ENCODE measurements at regions not wholly inside any gene's neighbourhood (a gene's known extent, or its start where the extent isn't known, plus 50 kb on each side); places are given as distances from the start of the nearest gene placed in this dataset.

GRCh38 chr12:59839514-59839913 lies 243.7 kb downstream of the SLC16A7 start:
- peaks cover 14% of the 10 kb centered on the region for H3F3A ChIP-seq (ENCODE audit: low read depth)
- no peaks in the 10 kb centered on the region for H4K20me1 ChIP-seq (ENCODE audit: insufficient read depth, low read length, poor library complexity, severe bottlenecking)
- TF ChIP-seq EZH2phosphoT487 (IDR thresholded peaks at IDR 0.05; ENCODE audit: borderline replicate concordance), result 0 out of 2 replicates have a peak, but pooled peaks have one; percentile 20
- TF ChIP-seq CTCF (conservative IDR thresholded peaks at IDR 0.05; ENCODE audit: low read length), result no peak
- H3K9me3 ChIP-seq (ENCODE audit: insufficient read depth, low read depth, low read length), result no peaks in the 10 kb centered on the region
- H3K4me1 ChIP-seq (ENCODE audit: insufficient read depth, low read length, poor library complexity, severe bottlenecking), result peaks cover 25% of the 10 kb centered on the region
- no peaks in the 10 kb centered on the region for H3K27me3 ChIP-seq (ENCODE audit: insufficient read depth, low read length, poor library complexity, severe bottlenecking)
- H3K9ac ChIP-seq (ENCODE audit: low read depth, low read length, poor library complexity, severe bottlenecking), result peak overlapping the region; percentile 45
- peak overlapping the region; percentile 48 for H3K4me3 ChIP-seq (ENCODE audit: low read length, poor library complexity, severe bottlenecking)
- no peaks in the 10 kb centered on the region for H3K79me2 ChIP-seq (ENCODE audit: insufficient read depth, low read length)
- no peak overlapping the region for H2AFZ ChIP-seq (ENCODE audit: low read length)
- peak overlapping the region; percentile 58 for H3K4me2 ChIP-seq (ENCODE audit: low read depth, low read length, poor library complexity, severe bottlenecking)
- H3K9me2 ChIP-seq (replicated peaks; ENCODE audit: low read depth, low read length), result no peaks in the 10 kb centered on the region
- no peaks in the 10 kb centered on the region for H3K36me3 ChIP-seq (ENCODE audit: insufficient read depth, low read length)

GRCh38 chr12:59843260-59843843 lies 247.5 kb downstream of the SLC16A7 start:
- Histone ChIP-seq H3K9ac (ENCODE audit: low read depth, low read length, poor library complexity, severe bottlenecking) (no peak overlapping the region), H3K9me2 (replicated peaks; ENCODE audit: low read depth, low read length) (no peaks in the 10 kb centered on the region), H4K20me1 (ENCODE audit: insufficient read depth, low read length, poor library complexity, severe bottlenecking) (no peaks in the 10 kb centered on the region)

GRCh38 chr12:59844750-59845149 lies 248.9 kb downstream of the SLC16A7 start:
- no peak overlapping the region for H3K4me2 ChIP-seq (ENCODE audit: low read depth, low read length, poor library complexity, severe bottlenecking)
- H3K4me1 ChIP-seq (ENCODE audit: insufficient read depth, low read length, poor library complexity, severe bottlenecking), result peaks cover 18% of the 10 kb centered on the region
- H3K4me3 ChIP-seq (ENCODE audit: low read length, poor library complexity, severe bottlenecking), result no peak overlapping the region
- TF ChIP-seq CTCF (conservative IDR thresholded peaks at IDR 0.05; ENCODE audit: low read length), result no peak
- no peak for TF ChIP-seq EZH2phosphoT487 (IDR thresholded peaks at IDR 0.05; ENCODE audit: borderline replicate concordance)
- no peak overlapping the region for H3K9ac ChIP-seq (ENCODE audit: low read depth, low read length, poor library complexity, severe bottlenecking)
- no peaks in the 10 kb centered on the region for H3K27me3 ChIP-seq (ENCODE audit: insufficient read depth, low read length, poor library complexity, severe bottlenecking)
- H2AFZ ChIP-seq (ENCODE audit: low read length), result no peak overlapping the region
- no peaks in the 10 kb centered on the region for H3K9me3 ChIP-seq (ENCODE audit: insufficient read depth, low read depth, low read length)
- no peaks in the 10 kb centered on the region for H4K20me1 ChIP-seq (ENCODE audit: insufficient read depth, low read length, poor library complexity, severe bottlenecking)
- H3K9me2 ChIP-seq (replicated peaks; ENCODE audit: low read depth, low read length), result no peaks in the 10 kb centered on the region
- peaks cover 6% of the 10 kb centered on the region; the same call in 1 of the 2 replicates for H3F3A ChIP-seq (ENCODE audit: low read depth)
- no peaks in the 10 kb centered on the region for H3K36me3 ChIP-seq (ENCODE audit: insufficient read depth, low read length)
- H3K79me2 ChIP-seq (ENCODE audit: insufficient read depth, low read length), result no peaks in the 10 kb centered on the region

More at GRCh38 chr12:59843260-59843843, 247.5 kb downstream of the SLC16A7 start:
- Histone ChIP-seq H3K9me3 (ENCODE audit: insufficient read depth, low read depth, low read length) (no peaks in the 10 kb centered on the region), H2AFZ (ENCODE audit: low read length) (no peak overlapping the region), H3K27me3 (ENCODE audit: insufficient read depth, low read length, poor library complexity, severe bottlenecking) (no peaks in the 10 kb centered on the region), H3K4me1 (ENCODE audit: insufficient read depth, low read length, poor library complexity, severe bottlenecking) (peaks cover 28% of the 10 kb centered on the region), H3K4me3 (ENCODE audit: low read length, poor library complexity, severe bottlenecking) (no peak overlapping the region), H3K36me3 (ENCODE audit: insufficient read depth, low read length) (no peaks in the 10 kb centered on the region), H3K4me2 (ENCODE audit: low read depth, low read length, poor library complexity, severe bottlenecking) (no peak overlapping the region), H3F3A (ENCODE audit: low read depth) (peaks cover 14% of the 10 kb centered on the region), H3K79me2 (ENCODE audit: insufficient read depth, low read length) (no peaks in the 10 kb centered on the region)
- TF ChIP-seq CTCF (conservative IDR thresholded peaks at IDR 0.05; ENCODE audit: low read length) (no peak), EZH2phosphoT487 (IDR thresholded peaks at IDR 0.05; ENCODE audit: borderline replicate concordance) (no peak)

Data from Loucy (cell line).